NCI-H2171 treated with DMSO at 0.1 percent for 48 hours (cell line): ENCODE measurements at regions not wholly inside any gene's neighbourhood (a gene's known extent, or its start where the extent isn't known, plus 50 kb on each side); places are given as distances from the start of the nearest gene placed in this dataset.
"Not testable (repeated sequence)": the region's sequence is repeated elsewhere in the genome, so short reads cannot be mapped to it uniquely, and the experiment has no call there.

Experiments used
- DNase-seq: peaks from one replicate; lab custom pipeline; 2025; lab: John Stamatoyannopoulos, UW

DNA sequence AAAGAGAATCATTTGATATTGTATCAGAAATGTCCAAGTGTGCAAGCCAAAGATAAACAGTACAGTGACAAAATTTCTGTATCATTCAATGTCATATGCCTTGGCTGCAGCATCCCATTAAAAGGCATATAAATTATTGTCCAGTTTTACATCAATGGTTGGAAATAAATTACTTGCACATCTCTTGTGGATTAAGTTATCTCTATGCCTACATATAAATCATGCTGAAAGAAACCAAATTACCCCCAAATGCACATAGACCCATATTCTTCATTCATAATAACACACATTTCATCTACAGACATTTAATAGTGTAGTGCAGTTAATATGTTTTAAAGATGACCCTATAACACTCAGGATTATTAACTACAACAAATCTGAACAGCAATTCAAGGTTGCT, 1415.7 kb upstream of the PCDH9 start:
- no peak for DNase-seq

DNA sequence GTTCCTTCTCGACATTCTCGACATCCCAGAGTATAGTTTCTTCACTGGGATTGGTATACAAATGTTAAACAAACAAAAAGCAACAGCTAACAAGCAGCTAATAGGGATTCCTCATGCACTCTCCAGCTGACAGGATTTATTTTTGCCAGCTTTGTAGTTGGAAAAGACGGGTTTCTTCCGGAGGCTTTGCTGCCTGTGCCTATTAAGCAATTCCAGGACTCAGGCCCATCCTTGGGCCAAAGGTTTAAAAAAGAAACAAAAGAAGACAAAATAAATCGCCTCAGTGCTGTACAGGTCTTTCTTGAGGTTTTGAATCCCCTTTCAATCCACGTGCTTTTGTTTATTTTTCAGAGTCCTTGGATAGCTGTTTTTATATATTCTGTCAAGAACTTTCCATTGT, 1414.5 kb upstream of the PCDH9 start:
- DNase-seq, result no peak

- no peak for DNase-seq
These were observed 1406.6 kb upstream of the PCDH9 start for GRCh38 chr13:68636784-68637183.

GRCh38 chr13:68628994-68629393, 1398.9 kb upstream of the PCDH9 start:
- no peak for DNase-seq

- no peak for DNase-seq
These were observed 1397.2 kb upstream of the PCDH9 start for GRCh38 chr13:68627379-68627778.

DNA sequence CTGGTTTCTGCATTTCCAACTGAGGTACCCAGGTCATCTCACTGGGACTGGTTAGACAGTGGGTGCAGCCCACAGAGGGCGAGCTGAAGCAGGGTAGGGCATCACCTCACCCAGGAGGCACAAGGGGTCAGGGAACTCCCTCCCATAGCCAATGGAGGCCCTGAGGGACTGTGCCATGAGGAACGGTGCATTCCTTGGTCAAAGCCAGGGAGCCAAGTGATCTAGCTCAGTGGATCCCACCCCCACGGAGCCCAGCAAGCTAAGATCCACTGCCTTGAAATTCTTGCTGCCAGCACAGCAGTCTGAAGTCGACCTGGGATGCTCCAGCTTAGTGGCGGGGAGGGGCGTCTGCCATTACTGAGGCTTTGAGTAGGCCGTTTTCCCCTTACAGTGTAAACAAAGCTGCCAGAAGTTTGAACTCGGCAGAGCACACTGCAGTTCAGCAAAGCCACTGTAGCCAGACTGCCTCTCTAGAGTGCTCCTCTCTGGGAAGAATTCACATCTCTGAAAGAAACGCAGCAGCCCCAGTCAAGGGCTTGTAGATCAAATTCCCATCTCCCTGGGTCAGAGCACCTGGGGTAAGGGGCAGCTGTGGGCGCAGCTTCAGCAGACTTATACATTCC, 1386.6 kb upstream of the PCDH9 start:
- no peak for DNase-seq

- no peak for DNase-seq
These were observed 1379.5 kb upstream of the PCDH9 start for GRCh38 chr13:68609661-68610060.

GRCh38 chr13:68608147-68608546, 1378.0 kb upstream of the PCDH9 start:
- DNase-seq, result no peak

GRCh38 chr13:68597641-68598040, 1367.5 kb upstream of the PCDH9 start:
- no peak for DNase-seq

GRCh38 chr13:68588623-68589022, 1358.5 kb upstream of the PCDH9 start:
- DNase-seq, result no peak

- DNase-seq, result no peak
These were observed 1354.6 kb upstream of the PCDH9 start for GRCh38 chr13:68584776-68585175.

DNA sequence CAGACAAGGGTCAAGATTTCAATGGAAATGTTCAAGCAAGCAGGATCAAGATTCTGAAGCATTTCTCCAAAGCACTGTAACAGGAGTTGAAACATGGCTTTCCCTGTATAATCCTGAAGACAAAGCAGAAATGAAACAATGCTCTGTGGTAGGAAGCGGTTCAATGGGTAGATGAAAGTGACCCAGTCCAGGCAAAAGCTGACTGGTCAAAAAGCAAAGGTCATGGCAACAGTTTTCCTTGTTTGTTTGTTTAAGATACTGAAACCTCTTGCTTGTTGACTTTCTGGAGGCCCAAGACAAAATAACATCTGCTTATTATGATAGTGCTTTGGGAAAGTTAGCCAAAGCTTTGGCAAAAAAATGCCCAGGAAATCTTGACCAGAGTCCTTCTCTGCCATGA, 1343.9 kb upstream of the PCDH9 start:
- no peak for DNase-seq

- DNase-seq, result no peak
These were observed 1321.8 kb upstream of the PCDH9 start for GRCh38 chr13:68551701-68552522.

DNA sequence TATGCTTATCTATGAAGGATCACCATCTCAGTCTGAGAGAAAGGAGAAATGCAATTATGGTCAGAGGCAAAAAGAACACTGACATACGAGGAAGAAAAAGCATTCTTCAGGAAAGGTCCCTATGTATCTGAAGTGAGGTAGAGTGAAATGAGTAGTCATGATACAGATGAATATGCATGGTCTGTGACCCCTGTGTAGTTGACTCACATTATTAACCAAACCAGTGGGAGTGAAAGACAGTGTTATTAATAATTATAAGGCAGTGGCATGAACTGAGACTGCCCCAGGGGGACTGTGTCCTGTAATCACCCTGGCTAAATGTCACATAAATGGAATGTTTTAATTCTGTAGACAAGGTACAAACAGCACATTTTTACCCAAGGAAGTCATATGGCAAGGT, 1320.2 kb upstream of the PCDH9 start:
- no peak for DNase-seq

DNA sequence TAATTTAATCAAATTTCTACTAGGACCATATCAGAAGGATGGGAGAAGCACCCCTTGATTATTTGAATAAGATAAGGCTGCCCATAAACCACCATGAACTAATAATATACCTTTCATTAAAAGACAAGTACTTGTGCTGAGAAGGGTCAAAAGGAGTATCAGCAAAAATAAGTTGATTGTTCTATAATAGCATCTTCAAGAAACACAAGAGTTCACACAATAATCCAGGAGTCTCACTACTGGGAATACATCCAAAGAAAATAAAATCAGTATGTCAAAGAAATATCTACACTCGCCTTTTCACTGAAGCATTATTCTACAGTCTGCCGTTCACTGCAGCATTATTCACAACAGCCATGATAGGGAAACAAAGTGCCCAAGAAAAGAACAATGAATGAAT, 1310.1 kb upstream of the PCDH9 start:
- no peak for DNase-seq

DNA sequence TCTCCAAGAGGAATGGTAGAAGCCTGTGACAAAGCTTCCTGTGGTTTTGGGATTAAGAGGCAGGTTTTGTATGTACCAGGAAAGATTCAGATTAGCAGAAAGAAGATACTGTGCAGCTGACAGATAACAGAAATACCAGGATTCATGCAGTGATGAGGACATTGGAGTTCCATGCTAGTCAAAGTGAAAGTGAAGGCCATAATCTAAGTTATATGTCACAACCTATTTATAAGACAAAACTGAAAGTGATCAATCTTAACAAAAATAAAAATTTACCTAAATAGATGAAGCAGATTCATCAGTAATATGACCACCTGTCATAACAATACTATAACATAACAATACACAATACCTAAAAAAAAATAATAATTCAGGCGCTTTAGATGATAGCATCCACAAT, 1305.2 kb upstream of the PCDH9 start:
- no peak for DNase-seq

- DNase-seq, result not testable (repeated sequence)
These were observed 1297.0 kb upstream of the PCDH9 start for GRCh38 chr13:68527167-68527566.

- DNase-seq, result no peak
These were observed 1293.8 kb upstream of the PCDH9 start for GRCh38 chr13:68523838-68524424.

DNA sequence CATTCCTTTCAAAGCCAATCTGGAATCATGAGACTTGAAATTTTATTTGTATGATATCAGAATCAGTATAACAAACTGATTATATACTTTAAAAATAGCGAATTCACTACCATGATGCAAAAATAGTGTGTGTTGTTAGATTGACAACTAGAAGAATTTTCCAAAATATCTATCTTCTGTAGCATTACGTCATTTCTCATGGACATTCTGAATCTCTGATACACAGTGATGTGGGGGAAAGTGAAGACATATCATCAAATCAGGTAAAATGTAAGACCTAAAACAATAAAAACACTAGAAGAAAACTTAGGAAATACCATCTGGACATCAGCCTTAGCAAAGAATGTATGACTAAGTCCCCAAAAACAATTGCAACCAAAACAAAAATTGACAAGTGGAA, 1292.0 kb upstream of the PCDH9 start:
- DNase-seq, result no peak

GRCh38 chr13:68509734-68510621, 1279.8 kb upstream of the PCDH9 start:
- no peak for DNase-seq

GRCh38 chr13:68506888-68507551, 1276.9 kb upstream of the PCDH9 start:
- DNase-seq, result no peak

- no peak for DNase-seq
These were observed 1260.5 kb upstream of the PCDH9 start for GRCh38 chr13:68490594-68490993.
